ENCODE measurements at regions not wholly inside any gene's neighbourhood (a gene's known extent, or its start where the extent isn't known, plus 50 kb on each side); places are given as distances from the start of the nearest gene placed in this dataset.

DNA sequence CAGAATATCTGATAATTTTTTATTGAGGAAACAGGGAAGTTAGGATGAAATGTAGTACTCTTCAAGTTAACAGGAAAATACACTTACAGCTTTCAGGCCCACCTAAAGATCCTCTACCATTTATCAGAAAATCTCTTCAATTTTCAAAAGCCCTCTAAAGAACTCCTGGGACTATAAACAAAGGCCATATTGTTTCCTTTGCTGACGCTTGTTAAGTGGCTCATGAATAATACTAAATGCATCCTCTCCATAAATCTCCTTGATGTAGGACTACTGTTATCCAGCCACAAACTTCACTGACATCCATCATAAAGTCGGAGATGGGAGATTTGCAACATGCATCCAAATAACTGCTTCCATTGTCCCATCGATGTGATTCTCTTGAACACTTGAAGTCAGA is 326.5 kb downstream of the ZIC1 start:
- H3F3A ChIP-seq (ENCODE audit: insufficient read depth), result no peaks in the 10 kb centered on the region
- H3K79me2 ChIP-seq (ENCODE audit: insufficient read depth, low read length), result no peaks in the 10 kb centered on the region
- no peak overlapping the region for H3K27ac ChIP-seq (ENCODE audit: low read depth, low read length)
- H4K20me1 ChIP-seq (ENCODE audit: low read depth, low read length), result no peaks in the 10 kb centered on the region
- H3K9me2 ChIP-seq (replicated peaks; ENCODE audit: insufficient read depth, low read length), result no peaks in the 10 kb centered on the region
- H3K36me3 ChIP-seq (ENCODE audit: low read length), result no peaks in the 10 kb centered on the region
- no peaks in the 10 kb centered on the region for H3K9me3 ChIP-seq (ENCODE audit: insufficient read depth, low read length)
- no peak overlapping the region for H3K9ac ChIP-seq (ENCODE audit: low read length)
- H2AFZ ChIP-seq (ENCODE audit: low read depth, low read length, severe bottlenecking), result no peak overlapping the region
- TF ChIP-seq, protein P1, sequence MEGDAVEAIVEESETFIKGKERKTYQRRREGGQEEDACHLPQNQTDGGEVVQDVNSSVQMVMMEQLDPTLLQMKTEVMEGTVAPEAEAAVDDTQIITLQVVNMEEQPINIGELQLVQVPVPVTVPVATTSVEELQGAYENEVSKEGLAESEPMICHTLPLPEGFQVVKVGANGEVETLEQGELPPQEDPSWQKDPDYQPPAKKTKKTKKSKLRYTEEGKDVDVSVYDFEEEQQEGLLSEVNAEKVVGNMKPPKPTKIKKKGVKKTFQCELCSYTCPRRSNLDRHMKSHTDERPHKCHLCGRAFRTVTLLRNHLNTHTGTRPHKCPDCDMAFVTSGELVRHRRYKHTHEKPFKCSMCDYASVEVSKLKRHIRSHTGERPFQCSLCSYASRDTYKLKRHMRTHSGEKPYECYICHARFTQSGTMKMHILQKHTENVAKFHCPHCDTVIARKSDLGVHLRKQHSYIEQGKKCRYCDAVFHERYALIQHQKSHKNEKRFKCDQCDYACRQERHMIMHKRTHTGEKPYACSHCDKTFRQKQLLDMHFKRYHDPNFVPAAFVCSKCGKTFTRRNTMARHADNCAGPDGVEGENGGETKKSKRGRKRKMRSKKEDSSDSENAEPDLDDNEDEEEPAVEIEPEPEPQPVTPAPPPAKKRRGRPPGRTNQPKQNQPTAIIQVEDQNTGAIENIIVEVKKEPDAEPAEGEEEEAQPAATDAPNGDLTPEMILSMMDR (IDR thresholded peaks at IDR 0.05; ENCODE audit: insufficient read depth, low read length, poor library complexity, severe bottlenecking), result no peak
- TF ChIP-seq EZH2phosphoT487 (conservative IDR thresholded peaks at IDR 0.05; ENCODE audit: low read length), result no peak
- no peaks in the 10 kb centered on the region for H3K27me3 ChIP-seq (ENCODE audit: low read length)
- no peak overlapping the region for H3K4me3 ChIP-seq (ENCODE audit: insufficient read depth, low read length, poor library complexity, severe bottlenecking)
- no peak overlapping the region for H3K4me2 ChIP-seq (ENCODE audit: low read depth, low read length, poor library complexity, severe bottlenecking)

DNA sequence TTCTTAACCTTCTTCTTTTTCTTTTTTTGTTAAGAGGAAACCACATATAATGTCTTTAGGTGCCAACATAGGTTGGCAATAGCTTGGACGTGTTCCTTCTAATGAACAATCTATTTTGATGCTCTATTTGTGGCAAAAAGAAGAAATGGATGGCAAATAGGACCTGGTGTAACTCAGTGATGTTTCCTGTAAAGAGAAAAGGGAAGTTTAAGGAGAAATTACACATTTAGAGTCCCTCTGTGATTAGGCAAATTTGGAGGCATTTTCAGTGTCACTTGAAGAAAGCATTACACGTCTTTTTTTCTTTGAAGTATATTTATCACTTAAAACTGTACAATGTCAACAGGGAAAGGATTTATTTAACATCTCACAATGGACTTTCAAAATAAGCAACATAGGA is 327.1 kb downstream of the ZIC1 start:
- Histone ChIP-seq H3K27ac (ENCODE audit: low read depth, low read length) (no peak overlapping the region), H3K4me3 (ENCODE audit: insufficient read depth, low read length, poor library complexity, severe bottlenecking) (no peak overlapping the region), H3K9ac (ENCODE audit: low read length) (no peak overlapping the region), H3K27me3 (ENCODE audit: low read length) (no peaks in the 10 kb centered on the region), H4K20me1 (ENCODE audit: low read depth, low read length) (no peaks in the 10 kb centered on the region), H3K9me3 (ENCODE audit: insufficient read depth, low read length) (no peaks in the 10 kb centered on the region), H3K9me2 (replicated peaks; ENCODE audit: insufficient read depth, low read length) (no peaks in the 10 kb centered on the region), H3K36me3 (ENCODE audit: low read length) (no peaks in the 10 kb centered on the region), H3K4me2 (ENCODE audit: low read depth, low read length, poor library complexity, severe bottlenecking) (no peak overlapping the region), H2AFZ (ENCODE audit: low read depth, low read length, severe bottlenecking) (no peak overlapping the region), H3K79me2 (ENCODE audit: insufficient read depth, low read length) (no peaks in the 10 kb centered on the region), H3F3A (ENCODE audit: insufficient read depth) (no peaks in the 10 kb centered on the region)
- TF ChIP-seq, protein P1 (IDR thresholded peaks at IDR 0.05; ENCODE audit: insufficient read depth, low read length, poor library complexity, severe bottlenecking), result no peak
- no peak for TF ChIP-seq EZH2phosphoT487 (conservative IDR thresholded peaks at IDR 0.05; ENCODE audit: low read length)

DNA sequence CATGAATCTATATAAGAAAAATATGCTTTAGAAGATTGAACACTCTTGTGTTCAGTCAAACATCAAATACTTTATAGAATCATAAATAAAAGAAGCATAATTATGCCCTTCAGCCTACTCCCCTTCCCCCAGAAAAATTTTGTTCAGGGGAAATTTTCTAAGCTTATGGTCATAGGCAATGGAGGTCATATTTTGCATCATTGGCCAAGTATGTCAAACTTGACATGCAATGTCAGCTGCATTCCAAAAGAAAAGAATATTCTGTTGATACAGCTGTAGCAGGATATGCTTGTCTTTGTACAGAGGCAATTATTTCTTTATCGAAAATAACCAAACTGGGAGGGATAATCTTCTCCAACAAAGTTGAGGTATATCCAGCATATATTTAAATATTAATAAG is 328.2 kb downstream of the ZIC1 start:
- Histone ChIP-seq H3K4me2 (ENCODE audit: low read depth, low read length, poor library complexity, severe bottlenecking) (no peak overlapping the region), H3K27me3 (ENCODE audit: low read length) (no peaks in the 10 kb centered on the region), H3K27ac (ENCODE audit: low read depth, low read length) (no peak overlapping the region)

More for the DNA sequence above, 328.2 kb downstream of the ZIC1 start:
- H4K20me1 ChIP-seq (ENCODE audit: low read depth, low read length), result no peaks in the 10 kb centered on the region
- H2AFZ ChIP-seq (ENCODE audit: low read depth, low read length, severe bottlenecking), result no peak overlapping the region
- H3F3A ChIP-seq (ENCODE audit: insufficient read depth), result no peaks in the 10 kb centered on the region
- no peak overlapping the region for H3K4me3 ChIP-seq (ENCODE audit: insufficient read depth, low read length, poor library complexity, severe bottlenecking)
- H3K9ac ChIP-seq (ENCODE audit: low read length), result no peak overlapping the region
- H3K9me2 ChIP-seq (replicated peaks; ENCODE audit: insufficient read depth, low read length), result no peaks in the 10 kb centered on the region
- no peak for TF ChIP-seq EZH2phosphoT487 (conservative IDR thresholded peaks at IDR 0.05; ENCODE audit: low read length)
- TF ChIP-seq, protein P1 (IDR thresholded peaks at IDR 0.05; ENCODE audit: insufficient read depth, low read length, poor library complexity, severe bottlenecking), result no peak
- H3K36me3 ChIP-seq (ENCODE audit: low read length), result no peaks in the 10 kb centered on the region
- H3K79me2 ChIP-seq (ENCODE audit: insufficient read depth, low read length), result no peaks in the 10 kb centered on the region
- H3K9me3 ChIP-seq (ENCODE audit: insufficient read depth, low read length), result no peaks in the 10 kb centered on the region
